HG03039 (cell line): ENCODE measurements at regions not wholly inside any gene's neighbourhood (a gene's known extent, or its start where the extent isn't known, plus 50 kb on each side); places are given as distances from the start of the nearest gene placed in this dataset.
"Not testable (repeated sequence)": the region's sequence is repeated elsewhere in the genome, so short reads cannot be mapped to it uniquely, and the experiment has no call there.

Experiments
- ATAC-seq: cut with Tn5 transposase; IDR thresholded peaks from one replicate; pipeline ENCODE4 v1.9.1; 2021; ENCODE audit warnings: mild to moderate bottlenecking, moderate library complexity; ENCODE audit not compliant: unreplicated experiment

- no peak for ATAC-seq
These were observed 246.3 kb downstream of the FNDC1 start for GRCh38 chr6:159415540-159415939.

GRCh38 chr6:159414711-159415110 is 245.5 kb downstream of the FNDC1 start:
- no peak for ATAC-seq

GRCh38 chr6:159407211-159407780 is 238.1 kb downstream of the FNDC1 start:
- ATAC-seq: not testable (repeated sequence)

- no peak for ATAC-seq
These were observed 235.1 kb downstream of the FNDC1 start for GRCh38 chr6:159404296-159404695.

- ATAC-seq: no peak
These were observed 231.6 kb downstream of the FNDC1 start for GRCh38 chr6:159400826-159401225.

GRCh38 chr6:159399751-159400221 is 230.6 kb downstream of the FNDC1 start:
- ATAC-seq: no peak

GRCh38 chr6:159398633-159399032 is 229.4 kb downstream of the FNDC1 start:
- ATAC-seq: no peak

GRCh38 chr6:159397753-159398152 is 228.6 kb downstream of the FNDC1 start:
- ATAC-seq: no peak

- ATAC-seq: no peak
These were observed 226.4 kb downstream of the FNDC1 start for GRCh38 chr6:159395609-159396008.

- ATAC-seq: not testable (repeated sequence)
These were observed 223.5 kb downstream of the FNDC1 start for GRCh38 chr6:159392695-159393094.

GRCh38 chr6:159390381-159390780 is 221.2 kb downstream of the FNDC1 start:
- ATAC-seq: no peak

GRCh38 chr6:159389695-159390094 is 220.5 kb downstream of the FNDC1 start:
- no peak for ATAC-seq

GRCh38 chr6:159380114-159380513 is 210.9 kb downstream of the FNDC1 start:
- no peak for ATAC-seq

- no peak for ATAC-seq
These were observed 209.5 kb downstream of the FNDC1 start for GRCh38 chr6:159378411-159379328.

- ATAC-seq: no peak
These were observed 207.4 kb downstream of the FNDC1 start for GRCh38 chr6:159376516-159377158.

GRCh38 chr6:159375014-159375413 is 205.8 kb downstream of the FNDC1 start:
- no peak for ATAC-seq

GRCh38 chr6:159373670-159374069 is 204.5 kb downstream of the FNDC1 start:
- ATAC-seq: no peak

- ATAC-seq: no peak
These were observed 203.1 kb downstream of the FNDC1 start for GRCh38 chr6:159372333-159372732.

GRCh38 chr6:159360306-159360705 is 191.1 kb downstream of the FNDC1 start:
- no peak for ATAC-seq

- ATAC-seq: no peak
These were observed 190.5 kb downstream of the FNDC1 start for GRCh38 chr6:159359581-159360297.

- no peak for ATAC-seq
These were observed 189.4 kb downstream of the FNDC1 start for GRCh38 chr6:159358562-159358961.
